ENCODE measurements at regions not wholly inside any gene's neighbourhood (a gene's known extent, or its start where the extent isn't known, plus 50 kb on each side); places are given as distances from the start of the nearest gene placed in this dataset.

GRCh38 chr14:66081594-66082376, 404.4 kb upstream of the CCDC196 start:
- Histone ChIP-seq H3K36me3 (no peaks in the 10 kb centered on the region), H3K4me1 (no peaks in the 10 kb centered on the region), H3K4me3 (no peak overlapping the region), H3K27ac (no peak overlapping the region), H3K9me3 (no peaks in the 10 kb centered on the region), H3K27me3 (no peaks in the 10 kb centered on the region)
- TF ChIP-seq POLR2A (IDR thresholded peaks at IDR 0.05), result no peak
- TF ChIP-seq CTCF (IDR thresholded peaks at IDR 0.05), result no peak
- no peak for DNase-seq

GRCh38 chr14:66085224-66085623, 400.9 kb upstream of the CCDC196 start:
- no peak overlapping the region for H3K27ac ChIP-seq
- H3K9me3 ChIP-seq, result no peaks in the 10 kb centered on the region
- H3K27me3 ChIP-seq, result no peaks in the 10 kb centered on the region
- DNase-seq, result no peak
- no peaks in the 10 kb centered on the region for H3K4me1 ChIP-seq
- TF ChIP-seq POLR2A (IDR thresholded peaks at IDR 0.05) (no peak), CTCF (IDR thresholded peaks at IDR 0.05) (no peak)
- no peak overlapping the region for H3K4me3 ChIP-seq
- H3K36me3 ChIP-seq, result no peaks in the 10 kb centered on the region

GRCh38 chr14:66085665-66086064, 400.5 kb upstream of the CCDC196 start:
- TF ChIP-seq POLR2A (IDR thresholded peaks at IDR 0.05) (no peak), CTCF (IDR thresholded peaks at IDR 0.05) (no peak)
- DNase-seq, result no peak
- Histone ChIP-seq H3K36me3 (no peaks in the 10 kb centered on the region), H3K9me3 (no peaks in the 10 kb centered on the region), H3K4me3 (no peak overlapping the region), H3K27ac (no peak overlapping the region), H3K4me1 (no peaks in the 10 kb centered on the region), H3K27me3 (no peaks in the 10 kb centered on the region)

- TF ChIP-seq CTCF (IDR thresholded peaks at IDR 0.05) (no peak), POLR2A (IDR thresholded peaks at IDR 0.05) (no peak)
- Histone ChIP-seq H3K36me3 (no peaks in the 10 kb centered on the region), H3K27ac (no peak overlapping the region), H3K4me3 (no peak overlapping the region), H3K27me3 (no peaks in the 10 kb centered on the region), H3K4me1 (no peaks in the 10 kb centered on the region), H3K9me3 (no peaks in the 10 kb centered on the region)
- no peak for DNase-seq
These were observed 398.9 kb upstream of the CCDC196 start for GRCh38 chr14:66087231-66087630.

- no peaks in the 10 kb centered on the region for H3K27me3 ChIP-seq
- H3K36me3 ChIP-seq, result no peaks in the 10 kb centered on the region
- H3K27ac ChIP-seq, result no peak overlapping the region
- H3K4me3 ChIP-seq, result no peak overlapping the region
- TF ChIP-seq POLR2A (IDR thresholded peaks at IDR 0.05) (no peak), CTCF (IDR thresholded peaks at IDR 0.05) (no peak)
- no peak for DNase-seq
- no peaks in the 10 kb centered on the region for H3K9me3 ChIP-seq
- H3K4me1 ChIP-seq, result no peaks in the 10 kb centered on the region
These were observed 397.5 kb upstream of the CCDC196 start for GRCh38 chr14:66088656-66089055.

Data from Peyer's patch (tissue), 4 donors.